Smooth muscle cell (in vitro differentiated cells): ENCODE measurements at regions not wholly inside any gene's neighbourhood (a gene's known extent, or its start where the extent isn't known, plus 50 kb on each side); places are given as distances from the start of the nearest gene placed in this dataset.

Experiments
- DNase-seq: peaks from one replicate; lab custom pipeline; 2025; ENCODE audit not compliant: unreplicated experiment; lab: John Stamatoyannopoulos, UW
- H2AFZ ChIP-seq: fragments of 200-600 bp; sonication (generic); 2 replicates; pipeline ENCODE4 v1.6.0; 2016; ENCODE audit warnings: antibody characterized with exemption, low read depth, mild to moderate bottlenecking
- H3F3A ChIP-seq: fragments of 200-600 bp; sonication (generic); 2 replicates; pipeline ENCODE4 v1.6.0; 2017; ENCODE audit warnings: antibody characterized with exemption, low read depth
- H3K27ac ChIP-seq: fragments of 200-600 bp; sonication (generic); 2 replicates; pipeline ENCODE4 v1.5.1; 2016; ENCODE audit warnings: low read depth, mild to moderate bottlenecking
- H3K27me3 ChIP-seq: fragments of 200-600 bp; sonication (generic); 2 replicates; pipeline ENCODE4 v1.6.1; 2016; ENCODE audit warnings: low read depth, mild to moderate bottlenecking
- H3K36me3 ChIP-seq: fragments of 200-600 bp; sonication (generic); 2 replicates; pipeline ENCODE4 v1.5.1; 2016; ENCODE audit warnings: low read depth
- H3K4me1 ChIP-seq: fragments of 200-600 bp; sonication (generic); 2 replicates; pipeline ENCODE4 v1.5.1; 2016; ENCODE audit warnings: low read depth
- H3K4me2 ChIP-seq: fragments of 200-600 bp; sonication (generic); 2 replicates; pipeline ENCODE4 v1.6.0; 2016; ENCODE audit warnings: mild to moderate bottlenecking
- H3K4me3 ChIP-seq: fragments of 200-600 bp; sonication (generic); 2 replicates; pipeline ENCODE4 v1.5.1; 2016; ENCODE audit warnings: mild to moderate bottlenecking
- H3K79me2 ChIP-seq: fragments of 200-600 bp; sonication (generic); 2 replicates; pipeline ENCODE4 v1.6.0; 2016; ENCODE audit warnings: low read depth, mild to moderate bottlenecking
- H3K9ac ChIP-seq: fragments of 200-600 bp; sonication (generic); 2 replicates; pipeline ENCODE4 v1.6.0; 2016; ENCODE audit warnings: low read depth
- H3K9me3 ChIP-seq: fragments of 200-600 bp; sonication (generic); replicated peaks from 2 replicates; pipeline ENCODE4 v1.5.1; 2016; ENCODE audit warnings: low read depth
- H4K20me1 ChIP-seq: fragments of 200-600 bp; sonication (generic); 2 replicates; pipeline ENCODE4 v1.6.0; 2016; ENCODE audit warnings: low read depth
- WGBS: methylation state at CpG from one replicate; pipeline ENCODE4 v1.1.7; 2016; ENCODE audit warnings: low lambda C conversion rate; 5-methylcytosine and 5-hydroxymethylcytosine counted together
- TF ChIP-seq, protein P1 (sequence below): fragments of 200-600 bp; sonication (generic); IDR thresholded peaks from 2 replicates; pipeline ENCODE4 v1.5.1; 2017; ENCODE audit warnings: borderline replicate concordance, mild to moderate bottlenecking, antibody characterized with exemption; ENCODE audit not compliant: insufficient read depth, poor library complexity, severe bottlenecking

- no peak overlapping the region for H3K4me3 ChIP-seq
- no peak overlapping the region for H3K4me2 ChIP-seq
- H3K27me3 ChIP-seq, result no peaks in the 10 kb centered on the region
- no peaks in the 10 kb centered on the region for H3K36me3 ChIP-seq
- H3K9me3 ChIP-seq, result no peaks in the 10 kb centered on the region
- H3K9ac ChIP-seq, result no peak overlapping the region
- H3F3A ChIP-seq, result no peaks in the 10 kb centered on the region
- no peaks in the 10 kb centered on the region for H3K4me1 ChIP-seq
- DNase-seq, result no peak
- TF ChIP-seq, protein P1, sequence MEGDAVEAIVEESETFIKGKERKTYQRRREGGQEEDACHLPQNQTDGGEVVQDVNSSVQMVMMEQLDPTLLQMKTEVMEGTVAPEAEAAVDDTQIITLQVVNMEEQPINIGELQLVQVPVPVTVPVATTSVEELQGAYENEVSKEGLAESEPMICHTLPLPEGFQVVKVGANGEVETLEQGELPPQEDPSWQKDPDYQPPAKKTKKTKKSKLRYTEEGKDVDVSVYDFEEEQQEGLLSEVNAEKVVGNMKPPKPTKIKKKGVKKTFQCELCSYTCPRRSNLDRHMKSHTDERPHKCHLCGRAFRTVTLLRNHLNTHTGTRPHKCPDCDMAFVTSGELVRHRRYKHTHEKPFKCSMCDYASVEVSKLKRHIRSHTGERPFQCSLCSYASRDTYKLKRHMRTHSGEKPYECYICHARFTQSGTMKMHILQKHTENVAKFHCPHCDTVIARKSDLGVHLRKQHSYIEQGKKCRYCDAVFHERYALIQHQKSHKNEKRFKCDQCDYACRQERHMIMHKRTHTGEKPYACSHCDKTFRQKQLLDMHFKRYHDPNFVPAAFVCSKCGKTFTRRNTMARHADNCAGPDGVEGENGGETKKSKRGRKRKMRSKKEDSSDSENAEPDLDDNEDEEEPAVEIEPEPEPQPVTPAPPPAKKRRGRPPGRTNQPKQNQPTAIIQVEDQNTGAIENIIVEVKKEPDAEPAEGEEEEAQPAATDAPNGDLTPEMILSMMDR, result no peak
- WGBS, result 76% methylated on average over 5 of the region's 5 CpGs
- no peak overlapping the region for H3K27ac ChIP-seq
- H2AFZ ChIP-seq, result no peak overlapping the region
- H4K20me1 ChIP-seq, result no peaks in the 10 kb centered on the region
- H3K79me2 ChIP-seq, result no peaks in the 10 kb centered on the region
Measured at GRCh38 chr17:70357190-70357589, 187.9 kb downstream of the KCNJ2 start.

- H3K9me3 ChIP-seq, result no peaks in the 10 kb centered on the region
- H4K20me1 ChIP-seq, result no peaks in the 10 kb centered on the region
- H3K79me2 ChIP-seq, result no peaks in the 10 kb centered on the region
- peaks cover 19% of the 10 kb centered on the region for H3K4me1 ChIP-seq
- H3K36me3 ChIP-seq, result no peaks in the 10 kb centered on the region
- 10% methylated on average over 2 of the region's 2 CpGs for WGBS
- no peak for DNase-seq
- H3F3A ChIP-seq, result peaks cover 10% of the 10 kb centered on the region
- H3K27me3 ChIP-seq, result no peaks in the 10 kb centered on the region
- peak overlapping the region; percentile 5 for H3K9ac ChIP-seq
- H3K27ac ChIP-seq, result peak overlapping the region; percentile 90
- TF ChIP-seq, protein P1, result no peak
- H3K4me3 ChIP-seq, result no peak overlapping the region
- H3K4me2 ChIP-seq, result peak overlapping the region; percentile 62
- no peak overlapping the region for H2AFZ ChIP-seq
Measured at GRCh38 chr17:70365091-70365583, 195.8 kb downstream of the KCNJ2 start.

DNA sequence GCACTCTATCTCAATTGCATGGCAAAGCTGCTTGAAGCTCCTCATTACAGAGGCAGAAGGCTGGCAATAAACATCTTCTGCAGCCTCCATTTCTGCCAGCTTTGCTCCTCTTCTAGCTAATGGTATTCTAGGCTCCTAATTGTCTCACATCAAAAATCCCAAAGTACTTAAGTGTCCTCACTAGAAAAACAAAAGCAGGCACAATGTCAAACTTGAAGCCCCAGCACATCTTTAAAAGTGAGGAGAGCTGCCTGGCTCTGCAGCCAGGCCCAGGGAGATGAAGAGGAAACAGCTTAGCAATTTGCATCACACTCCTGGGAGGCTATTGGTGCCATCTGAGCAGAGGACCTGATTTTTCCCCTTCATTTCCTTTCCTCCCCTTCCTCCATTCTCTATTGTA is 197.1 kb downstream of the KCNJ2 start:
- no peak overlapping the region for H3K4me3 ChIP-seq
- H4K20me1 ChIP-seq, result no peaks in the 10 kb centered on the region
- no peaks in the 10 kb centered on the region for H3K79me2 ChIP-seq
- no peak for DNase-seq
- peak overlapping the region; percentile 62 for H3K4me2 ChIP-seq
- H3F3A ChIP-seq, result peaks cover 10% of the 10 kb centered on the region
- no peaks in the 10 kb centered on the region for H3K36me3 ChIP-seq
- H3K27ac ChIP-seq, result peak overlapping the region; percentile 90
- TF ChIP-seq, protein P1, result no peak
- H3K9me3 ChIP-seq, result no peaks in the 10 kb centered on the region
- H3K9ac ChIP-seq, result no peak overlapping the region
- peaks cover 19% of the 10 kb centered on the region for H3K4me1 ChIP-seq
- H2AFZ ChIP-seq, result peak overlapping the region; percentile 46
- no peaks in the 10 kb centered on the region for H3K27me3 ChIP-seq

- peaks cover 10% of the 10 kb centered on the region for H3F3A ChIP-seq
- H3K27me3 ChIP-seq, result no peaks in the 10 kb centered on the region
- DNase-seq, result no peak
- H3K4me3 ChIP-seq, result no peak overlapping the region
- H4K20me1 ChIP-seq, result no peaks in the 10 kb centered on the region
- H3K4me1 ChIP-seq, result peaks cover 19% of the 10 kb centered on the region
- H3K9me3 ChIP-seq, result no peaks in the 10 kb centered on the region
- no peak overlapping the region for H3K4me2 ChIP-seq
- H3K36me3 ChIP-seq, result no peaks in the 10 kb centered on the region
- no peak overlapping the region for H3K9ac ChIP-seq
- TF ChIP-seq, protein P1, result no peak
- no peak overlapping the region for H3K27ac ChIP-seq
- no peaks in the 10 kb centered on the region for H3K79me2 ChIP-seq
- H2AFZ ChIP-seq, result no peak overlapping the region
Measured at GRCh38 chr17:70368011-70368410, 198.7 kb downstream of the KCNJ2 start.
